ENCODE measurements at regions not wholly inside any gene's neighbourhood (a gene's known extent, or its start where the extent isn't known, plus 50 kb on each side); places are given as distances from the start of the nearest gene placed in this dataset.
"Not testable (repeated sequence)": the region's sequence is repeated elsewhere in the genome, so short reads cannot be mapped to it uniquely, and the experiment has no call there.

- not testable (repeated sequence) for DNase-seq
Measured at GRCh38 chr2:87275974-87276629, 254.5 kb upstream of the PLGLB1 start.

GRCh38 chr2:87276673-87277072 lies 255.0 kb upstream of the PLGLB1 start:
- not testable (repeated sequence) for DNase-seq

DNA sequence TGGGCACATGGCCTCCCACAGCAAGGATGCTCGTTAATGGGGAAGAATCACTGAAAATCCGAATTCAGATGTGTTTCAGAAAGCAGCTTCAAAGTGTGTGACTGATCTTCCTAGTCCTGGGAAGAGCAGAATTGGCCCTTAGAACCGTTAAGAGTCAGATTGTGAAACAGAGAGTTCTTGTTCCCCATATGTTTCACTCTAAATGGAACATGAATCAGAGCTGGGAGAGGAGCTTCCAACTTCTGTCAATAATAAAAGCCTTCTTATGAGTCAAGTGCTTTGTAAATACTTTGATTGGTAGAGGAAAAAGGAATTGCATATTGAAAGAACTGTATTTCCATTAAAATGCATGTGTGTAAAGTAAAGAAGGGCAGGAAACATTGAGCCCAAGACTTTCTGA lies 256.1 kb upstream of the PLGLB1 start:
- not testable (repeated sequence) for DNase-seq

DNA sequence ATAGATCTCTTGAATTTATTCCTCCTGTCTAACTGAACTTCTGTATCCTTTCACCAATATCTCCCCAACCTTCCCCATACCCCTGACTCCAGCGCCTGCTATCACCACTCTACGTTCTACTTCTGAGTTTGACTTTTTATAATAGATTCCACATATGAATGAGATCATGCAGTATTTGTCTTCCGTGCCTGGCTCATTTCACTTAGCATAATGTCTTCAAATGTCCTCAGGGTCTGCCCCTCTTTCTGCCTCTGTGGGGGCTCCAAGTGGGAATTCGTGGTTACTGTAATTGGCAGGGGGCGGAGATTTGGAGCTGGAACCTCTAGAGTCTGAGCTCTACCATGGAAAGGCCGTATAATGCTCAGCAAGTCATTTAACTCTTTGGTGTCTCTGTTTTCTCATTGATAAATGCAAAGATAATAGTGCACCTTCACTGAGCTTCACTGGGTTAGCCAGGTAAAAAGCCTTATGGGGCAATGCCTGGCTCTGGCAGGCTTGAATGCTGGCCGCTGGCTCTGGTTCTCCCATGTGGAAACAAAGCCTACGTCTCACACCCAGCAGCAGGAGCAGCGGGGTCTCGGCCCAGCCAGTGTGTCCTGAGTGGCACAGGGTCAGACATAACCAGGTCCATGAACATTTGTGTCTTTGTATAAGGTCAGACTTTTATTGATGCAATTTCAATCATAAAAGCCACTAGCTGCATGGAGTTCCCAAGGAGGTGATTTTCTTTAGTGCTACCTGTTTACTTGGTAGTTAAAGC lies 259.1 kb upstream of the PLGLB1 start:
- not testable (repeated sequence) for DNase-seq

DNA sequence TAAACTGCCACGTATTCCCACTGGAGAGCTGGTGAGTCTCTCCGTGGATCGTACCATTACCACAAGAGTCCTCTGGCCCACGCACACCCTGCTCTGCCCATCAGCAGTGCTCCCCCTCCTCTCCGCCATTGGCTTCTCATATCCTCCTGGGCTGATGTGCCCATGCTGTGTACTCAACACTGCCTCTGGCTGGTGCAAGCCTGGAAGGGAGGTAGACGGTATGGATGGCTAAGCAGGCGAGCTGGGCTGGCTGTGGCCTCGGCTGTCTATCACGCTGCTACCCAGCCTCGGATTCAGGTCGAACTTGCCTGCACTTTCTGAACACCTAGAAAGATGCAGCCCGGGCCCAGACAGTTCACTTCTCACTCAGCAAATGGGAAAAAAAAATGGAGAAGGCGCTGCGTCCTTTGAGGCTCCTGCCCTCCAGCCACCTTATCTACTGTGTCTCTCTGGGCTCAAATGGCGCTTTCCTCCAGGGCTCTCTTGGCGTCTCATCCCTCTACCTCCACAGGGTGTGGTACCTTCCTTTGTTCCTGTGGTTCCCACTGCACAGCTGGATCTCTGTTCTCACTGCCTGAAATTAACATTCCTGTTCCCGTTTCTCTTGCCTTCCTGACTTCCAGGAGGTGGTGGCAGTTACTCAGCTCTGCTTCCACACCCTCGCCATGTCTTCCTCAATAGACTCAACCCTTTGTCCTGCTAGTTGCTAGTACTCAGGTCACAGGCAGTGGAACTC lies 262.3 kb upstream of the PLGLB1 start:
- not testable (repeated sequence) for DNase-seq

DNA sequence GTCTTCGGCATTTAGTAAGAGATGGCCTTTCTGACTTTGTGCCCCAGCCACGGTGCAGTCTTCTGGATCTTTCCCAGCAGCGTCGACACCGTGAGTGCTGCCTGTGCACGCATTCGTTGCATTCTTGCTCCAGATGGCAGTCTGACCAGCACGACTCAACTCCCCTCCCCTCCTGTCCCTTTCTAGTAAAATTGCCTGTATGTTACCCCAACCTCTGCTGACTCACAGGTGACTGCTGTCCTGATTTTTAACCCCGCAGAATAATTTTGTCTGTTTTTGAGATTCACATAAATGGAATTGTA lies 262.8 kb upstream of the PLGLB1 start:
- DNase-seq, result not testable (repeated sequence)

DNA sequence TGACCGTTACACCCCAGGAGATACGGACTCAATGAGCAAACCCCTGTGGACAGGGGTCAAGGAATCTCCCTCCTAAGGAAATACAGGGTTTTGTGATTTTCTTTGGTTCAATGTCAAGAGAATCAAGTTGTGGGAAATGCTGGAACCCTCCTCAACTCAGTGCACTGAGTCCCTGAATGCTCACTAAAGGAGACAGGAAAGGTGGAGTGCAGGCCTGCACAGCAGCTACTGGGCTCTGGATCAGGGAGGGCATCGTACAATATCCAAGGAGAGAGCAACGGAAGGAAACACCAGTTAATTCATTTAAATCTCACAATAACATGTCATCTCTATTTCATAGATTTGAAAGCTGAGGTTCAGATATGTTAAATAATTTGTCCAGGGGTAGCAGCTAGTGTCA lies 263.5 kb upstream of the PLGLB1 start:
- DNase-seq, result not testable (repeated sequence)

GRCh38 chr2:87290566-87291307 lies 269.1 kb upstream of the PLGLB1 start:
- not testable (repeated sequence) for DNase-seq

DNA sequence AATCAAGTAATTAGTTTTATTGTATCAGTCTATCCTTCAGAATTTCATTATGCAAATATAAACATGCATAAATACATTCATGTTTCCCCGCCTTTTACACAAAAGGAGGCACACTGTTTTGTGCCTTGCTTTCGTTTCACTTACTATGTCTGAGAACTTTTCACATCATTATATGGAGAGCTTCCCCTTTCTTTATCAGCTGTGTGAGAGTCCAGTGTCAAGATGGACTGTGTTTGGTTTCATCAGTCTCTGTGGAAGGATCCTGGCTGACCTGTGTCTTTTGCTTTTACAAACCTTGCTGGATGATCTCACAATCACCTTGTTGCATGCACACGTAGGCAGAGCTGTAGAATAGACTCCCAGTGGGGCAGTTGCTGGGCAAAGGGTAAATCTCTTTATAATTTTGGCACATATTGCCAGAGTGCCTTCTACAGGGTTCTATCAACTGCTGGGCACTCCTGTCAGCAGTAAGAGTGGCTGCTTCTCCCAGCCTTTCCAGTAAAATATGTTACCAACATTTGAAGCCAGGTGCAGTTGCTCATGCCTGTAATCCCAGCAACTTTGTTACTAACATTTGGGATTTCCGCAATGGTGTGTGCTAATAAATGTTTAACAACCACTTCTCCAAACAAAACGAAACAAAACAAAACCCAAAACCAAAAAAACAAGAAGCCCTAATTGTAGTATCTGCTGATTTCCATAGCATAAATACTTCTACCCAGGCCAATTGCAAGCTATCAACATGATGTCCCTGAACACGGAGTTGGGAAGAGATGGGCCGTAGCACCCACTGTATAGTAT lies 270.0 kb upstream of the PLGLB1 start:
- DNase-seq, result not testable (repeated sequence)

DNA sequence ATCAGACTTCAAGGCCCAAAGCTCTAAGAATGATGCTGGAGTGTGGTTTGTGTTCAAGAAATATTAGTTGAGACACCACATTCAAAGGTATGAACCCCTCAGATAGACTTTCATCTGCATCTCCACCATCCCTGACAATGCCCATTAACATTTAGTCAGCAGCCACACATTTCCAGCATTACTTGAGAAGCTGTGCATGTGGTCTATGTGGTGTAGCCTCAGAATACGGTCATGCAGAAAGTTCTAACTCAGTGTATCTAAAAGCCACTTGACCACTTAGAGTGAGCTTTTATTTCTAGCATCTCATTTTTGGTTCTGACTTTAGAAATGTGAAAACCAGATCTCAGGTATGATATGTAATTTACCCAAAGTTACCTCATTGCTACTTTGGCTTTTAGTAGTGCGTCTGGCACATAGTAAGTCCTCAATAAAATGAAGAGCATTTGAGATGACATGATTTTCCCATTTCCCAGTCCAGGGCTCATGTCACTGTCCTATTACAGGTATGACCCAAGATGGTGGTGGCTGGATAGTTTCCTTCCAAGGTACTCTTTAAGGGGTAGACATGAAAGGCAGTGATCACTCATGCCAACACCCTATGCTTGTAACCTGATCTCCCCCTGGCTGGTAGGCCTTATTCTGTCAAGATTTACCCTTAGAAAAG lies 272.4 kb upstream of the PLGLB1 start:
- DNase-seq, result not testable (repeated sequence)

DNA sequence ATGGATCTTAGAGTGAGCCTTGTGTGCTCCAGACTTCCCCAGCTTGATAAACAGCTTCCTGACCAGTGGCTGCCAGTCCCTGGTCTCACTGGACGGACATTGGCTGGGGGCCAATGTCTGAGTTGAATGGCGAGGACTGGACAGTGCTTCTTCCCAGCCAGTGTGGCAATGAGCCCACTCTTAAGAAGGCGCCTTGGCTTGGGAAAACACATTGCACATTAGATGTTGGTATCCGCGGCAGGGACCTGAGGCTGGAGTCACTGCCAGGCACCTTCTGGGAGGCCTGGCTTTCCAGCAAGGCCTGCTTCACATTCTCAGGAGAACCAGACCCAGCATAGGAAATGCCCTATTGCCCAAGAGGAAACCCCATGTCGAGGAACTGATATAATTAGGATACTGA lies 273.5 kb upstream of the PLGLB1 start:
- DNase-seq, result not testable (repeated sequence)

- not testable (repeated sequence) for DNase-seq
Measured at GRCh38 chr2:87301349-87301748, 279.7 kb upstream of the PLGLB1 start.

DNA sequence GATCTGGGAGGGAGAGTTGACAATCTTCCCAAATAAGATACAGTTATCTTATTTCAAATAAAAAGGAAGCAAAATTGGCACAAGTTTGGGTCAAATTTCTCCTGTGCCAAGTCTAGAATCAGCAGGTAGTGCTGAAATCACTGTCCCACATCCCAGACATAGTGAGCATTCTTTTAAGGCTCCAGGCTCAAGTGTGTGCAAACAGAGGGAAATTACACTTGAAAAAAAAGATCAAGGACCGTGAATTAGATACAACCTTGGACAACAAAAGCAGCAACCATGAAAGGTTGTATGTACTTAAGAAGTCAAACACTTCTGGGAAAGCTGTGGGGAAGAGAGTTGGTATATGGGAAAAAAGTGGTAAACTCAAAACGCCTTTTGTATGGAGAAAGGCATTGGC lies 280.2 kb upstream of the PLGLB1 start:
- not testable (repeated sequence) for DNase-seq

DNA sequence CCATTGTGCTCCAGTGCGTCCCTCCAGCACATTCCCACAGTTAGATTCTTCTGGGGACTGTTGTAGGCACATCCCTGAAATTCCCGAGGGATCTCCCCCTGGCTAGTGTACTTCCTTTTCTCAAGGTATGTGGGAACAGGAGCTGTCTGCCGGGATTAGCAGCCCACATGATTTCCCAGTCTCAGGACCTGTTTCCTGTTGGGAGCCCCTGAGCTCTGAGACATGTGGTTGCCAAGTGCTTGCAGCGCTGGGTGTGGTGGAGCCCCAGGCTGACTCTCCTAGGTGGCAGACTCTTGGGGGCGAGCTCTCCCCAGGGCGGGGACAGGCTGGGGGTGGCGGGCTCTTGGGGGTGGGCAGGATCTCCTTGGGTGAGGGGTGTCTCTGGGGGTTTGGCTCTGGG lies 287.0 kb upstream of the PLGLB1 start:
- DNase-seq, result not testable (repeated sequence)

- DNase-seq, result not testable (repeated sequence)
Measured at GRCh38 chr2:87309785-87310184, 288.1 kb upstream of the PLGLB1 start.

DNA sequence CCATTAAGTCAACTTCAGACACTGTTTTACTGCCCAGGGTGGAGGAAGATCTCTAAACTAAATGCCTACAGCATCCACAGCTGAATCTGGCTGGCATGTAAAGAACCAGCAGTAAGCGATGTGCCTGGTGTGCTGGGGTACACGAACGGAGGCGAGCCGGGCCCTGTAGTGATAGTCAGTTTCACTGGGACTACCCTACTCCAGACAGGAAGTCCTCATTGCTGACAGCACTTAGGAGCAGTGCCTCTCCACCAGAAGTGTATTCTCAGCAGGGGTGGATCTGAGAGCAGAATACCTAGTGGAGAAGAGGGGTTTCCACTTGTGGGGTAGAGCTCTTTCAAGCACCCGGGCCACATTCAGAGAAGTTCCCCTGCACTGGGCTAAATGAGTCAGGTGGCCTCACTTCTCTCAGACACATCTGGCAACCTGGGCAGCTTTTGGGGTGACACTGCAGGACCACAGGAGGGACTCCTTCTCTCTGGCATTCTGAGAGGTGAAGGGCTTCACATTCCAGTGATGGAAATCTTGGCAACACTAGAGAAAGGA lies 290.3 kb upstream of the PLGLB1 start:
- not testable (repeated sequence) for DNase-seq

DNA sequence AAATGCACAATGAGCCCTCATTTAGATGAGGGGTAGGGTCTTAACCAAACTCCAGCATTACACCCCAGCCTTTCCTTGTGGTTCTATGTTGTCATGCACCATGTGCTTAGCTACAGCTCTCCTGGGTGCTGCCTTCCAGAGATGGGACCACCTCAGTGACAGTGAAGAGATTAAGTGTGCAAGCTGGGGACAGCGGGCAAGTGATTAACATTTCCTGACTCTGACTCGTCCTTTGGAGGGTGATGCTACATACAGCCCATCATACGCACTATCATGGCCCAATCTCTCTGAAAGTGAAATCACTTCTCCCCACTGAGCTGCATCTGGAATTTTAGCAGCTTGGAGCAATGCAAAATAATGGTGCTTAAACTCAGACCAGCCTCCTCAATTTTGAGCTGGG lies 293.0 kb upstream of the PLGLB1 start:
- not testable (repeated sequence) for DNase-seq

DNA sequence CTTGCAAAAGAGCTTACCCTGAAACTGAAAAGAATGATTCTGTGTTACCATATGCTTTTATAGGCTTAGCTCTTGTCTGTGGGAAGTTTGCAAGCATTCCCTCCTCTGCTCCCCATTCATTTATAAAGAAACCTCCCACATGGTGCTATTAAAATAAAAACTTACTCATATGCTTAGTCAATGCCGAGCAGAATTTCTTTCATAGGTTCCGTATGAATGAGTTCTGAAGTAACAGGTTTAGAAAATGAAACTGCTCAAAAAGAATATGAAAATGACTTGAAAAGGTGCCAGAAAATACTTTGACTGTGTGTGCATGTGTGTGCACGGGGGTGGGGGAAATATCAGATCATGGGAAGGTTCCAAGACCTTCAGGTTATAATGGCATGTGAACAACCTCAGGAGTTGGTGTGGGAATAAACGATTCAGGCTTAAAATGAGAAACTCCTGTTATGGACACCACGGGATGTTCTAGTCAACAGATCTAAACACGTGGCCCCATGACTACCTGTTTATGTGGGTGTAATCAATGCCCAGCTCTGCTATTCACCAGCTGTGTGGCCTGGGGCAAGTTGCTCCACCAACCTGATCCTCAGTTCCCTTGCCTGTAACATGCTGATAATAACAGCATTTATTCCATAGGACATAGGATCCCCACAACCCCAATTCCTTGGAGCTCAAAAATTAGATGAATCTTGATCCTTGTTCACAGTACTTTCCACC lies 293.7 kb upstream of the PLGLB1 start:
- DNase-seq, result not testable (repeated sequence)

DNA sequence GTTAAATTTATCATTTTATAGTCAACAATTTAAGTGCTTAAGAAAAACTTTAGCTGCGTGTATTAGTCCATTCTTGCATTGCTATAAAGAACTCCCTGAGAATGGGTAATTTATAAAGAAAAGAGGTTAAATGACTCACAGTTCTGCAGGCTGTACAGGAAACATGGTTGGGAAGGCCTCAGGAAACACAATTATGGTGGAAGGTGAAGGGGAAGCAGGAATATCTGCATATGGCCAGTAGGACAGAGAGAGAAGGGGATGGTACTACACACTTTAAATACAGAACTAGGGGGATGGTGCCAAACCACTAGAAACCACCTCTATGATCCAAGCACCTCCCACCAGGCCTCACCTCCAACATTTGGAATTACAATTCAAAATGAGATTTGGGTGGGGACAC lies 295.5 kb upstream of the PLGLB1 start:
- not testable (repeated sequence) for DNase-seq

DNA sequence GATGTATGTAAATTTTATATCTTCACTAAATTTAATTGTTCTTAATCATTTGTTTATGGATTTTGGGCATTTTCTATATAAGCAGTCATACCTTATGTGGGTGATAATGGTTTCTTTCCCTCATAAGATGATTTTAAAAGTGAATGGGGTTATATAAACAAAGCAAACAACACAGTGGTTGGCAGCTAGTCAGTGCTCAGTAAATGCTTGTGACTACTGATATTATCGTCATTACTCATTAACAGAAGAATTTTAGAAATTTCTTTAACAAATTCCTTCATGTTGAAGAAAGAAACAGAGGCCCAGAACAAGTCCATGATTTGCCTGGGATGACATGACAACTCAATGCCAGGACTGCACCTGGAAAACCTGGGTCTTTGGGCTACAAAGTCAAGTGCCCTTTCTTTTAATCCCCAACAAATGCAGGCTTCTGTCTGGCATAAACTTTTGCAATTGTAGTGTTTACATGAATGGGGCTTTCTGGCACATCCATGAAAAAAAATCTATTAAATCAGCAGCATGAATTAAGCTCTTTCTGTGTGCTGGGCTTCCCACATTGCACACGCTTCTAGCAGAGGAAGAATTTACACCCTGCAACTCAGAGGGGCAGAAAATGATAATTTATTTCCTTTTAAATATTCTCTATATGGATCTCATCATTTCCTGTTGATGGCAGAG lies 297.3 kb upstream of the PLGLB1 start:
- not testable (repeated sequence) for DNase-seq
